Right renal pelvis (tissue), 4 donors: ENCODE measurements at regions not wholly inside any gene's neighbourhood (a gene's known extent, or its start where the extent isn't known, plus 50 kb on each side); places are given as distances from the start of the nearest gene placed in this dataset.

Experiments
- DNase-seq, 4 donors: peaks; one replicate each; pipeline ENCODE4 v3.0.0-alpha.2; 2013; ENCODE audit warnings: low read depth in 4 of 4, low spot score in 3 of 4, missing footprints in 1 of 4

DNA sequence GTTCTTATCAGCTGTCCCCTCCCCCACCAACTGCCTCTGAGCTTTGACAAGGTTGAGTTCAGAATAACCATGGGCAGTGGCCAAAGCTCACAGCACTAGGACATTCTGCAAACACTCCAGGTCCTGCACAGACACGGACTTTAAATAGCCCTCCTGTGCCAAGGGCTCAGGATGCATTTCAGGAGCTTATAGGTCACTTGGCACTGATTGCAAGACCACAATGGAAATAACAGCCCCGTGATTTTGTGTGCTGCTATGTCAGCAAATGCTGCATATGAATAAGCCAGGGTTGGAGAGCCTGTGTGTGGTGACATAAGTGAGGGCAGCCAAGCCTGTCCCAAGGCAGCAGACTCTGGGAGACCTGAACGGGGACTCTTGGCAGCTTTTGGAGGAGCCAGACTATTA, 150.7 kb downstream of the DMRT2 start:
- DNase-seq: no peak

GRCh38 chr9:1201262-1201661, 151.1 kb downstream of the DMRT2 start:
- DNase-seq: no peak

DNA sequence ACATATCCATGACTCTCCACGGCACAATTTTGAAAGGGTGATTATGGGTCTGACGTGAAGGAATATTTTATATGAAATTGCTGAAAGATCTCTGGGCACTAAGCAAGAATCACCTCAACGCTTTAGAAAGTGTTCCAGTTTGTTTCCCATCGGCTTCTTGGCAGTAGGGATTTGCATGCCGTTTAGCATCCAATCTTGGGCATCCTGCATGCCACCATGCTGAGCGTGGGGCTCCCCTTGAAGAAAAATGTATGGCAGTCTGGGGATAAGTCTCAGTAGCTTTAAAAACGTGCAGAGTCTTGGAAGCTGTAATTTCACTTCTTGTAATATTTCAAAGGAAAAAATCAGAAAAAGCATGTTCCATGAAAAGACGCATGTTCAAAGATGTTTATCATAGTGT, 151.7 kb downstream of the DMRT2 start:
- no peak for DNase-seq

GRCh38 chr9:1202512-1203280, 152.5 kb downstream of the DMRT2 start:
- no peak for DNase-seq

- DNase-seq: no peak
These were observed 157.5 kb downstream of the DMRT2 start for GRCh38 chr9:1207686-1208085.

DNA sequence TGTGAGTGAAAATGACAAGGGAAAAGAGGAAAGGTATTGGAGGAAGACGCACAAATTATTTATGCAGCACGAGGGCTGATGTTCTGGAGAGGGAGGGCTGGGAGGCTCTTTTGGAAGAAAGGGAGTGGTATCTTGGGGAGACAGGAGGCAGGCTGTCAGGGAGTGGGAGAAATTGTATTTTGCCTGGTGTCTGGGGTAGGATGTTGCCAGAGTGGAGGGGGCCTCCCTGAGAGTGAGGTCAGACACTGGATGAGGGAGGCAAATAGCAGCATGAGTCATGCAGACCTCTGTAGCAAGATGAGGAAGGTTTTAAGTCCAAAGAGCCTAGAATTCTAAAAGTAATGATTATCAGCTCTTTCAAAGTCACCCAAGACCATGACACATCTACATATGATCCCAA, 158.0 kb downstream of the DMRT2 start:
- DNase-seq: no peak

DNA sequence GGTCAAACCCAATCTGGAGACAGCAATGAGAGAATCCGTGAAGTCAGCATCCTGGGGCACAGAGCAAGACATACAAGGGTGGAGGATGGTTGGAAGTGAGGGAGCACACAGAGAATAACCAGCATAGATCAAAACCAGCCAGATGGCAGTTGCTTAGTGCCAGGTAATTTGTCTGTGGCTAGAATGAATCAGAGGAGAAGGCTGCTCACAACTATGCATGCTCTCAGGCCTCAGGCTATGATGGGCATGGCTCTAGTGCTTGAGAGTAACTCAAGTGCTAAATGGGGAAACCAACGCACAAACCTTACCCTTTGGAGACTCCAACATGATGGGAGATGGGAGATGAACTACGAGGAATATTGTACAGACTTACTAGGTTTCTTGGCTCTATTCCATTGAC, 160.8 kb downstream of the DMRT2 start:
- no peak for DNase-seq

DNA sequence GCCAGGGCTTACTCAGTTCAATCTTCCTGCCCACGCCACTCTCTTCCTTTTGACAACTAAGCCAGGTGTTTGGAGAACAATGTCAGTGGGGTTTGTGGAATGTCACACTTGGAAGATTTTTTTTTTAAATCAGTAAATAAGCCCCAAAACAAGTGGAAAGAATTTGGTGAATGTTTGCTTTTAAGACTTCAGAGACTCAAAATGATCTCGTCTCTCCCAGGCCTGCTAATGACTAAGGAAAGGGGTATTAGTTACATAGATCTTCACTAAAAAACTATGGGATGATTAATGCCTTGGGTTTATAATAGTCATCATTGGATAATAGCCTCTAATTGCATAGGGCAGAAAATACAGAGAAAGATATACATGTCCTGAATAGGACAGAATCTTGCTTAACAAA, 166.4 kb downstream of the DMRT2 start:
- DNase-seq: no peak

- DNase-seq: no peak
These were observed 166.9 kb downstream of the DMRT2 start for GRCh38 chr9:1217076-1217475.

DNA sequence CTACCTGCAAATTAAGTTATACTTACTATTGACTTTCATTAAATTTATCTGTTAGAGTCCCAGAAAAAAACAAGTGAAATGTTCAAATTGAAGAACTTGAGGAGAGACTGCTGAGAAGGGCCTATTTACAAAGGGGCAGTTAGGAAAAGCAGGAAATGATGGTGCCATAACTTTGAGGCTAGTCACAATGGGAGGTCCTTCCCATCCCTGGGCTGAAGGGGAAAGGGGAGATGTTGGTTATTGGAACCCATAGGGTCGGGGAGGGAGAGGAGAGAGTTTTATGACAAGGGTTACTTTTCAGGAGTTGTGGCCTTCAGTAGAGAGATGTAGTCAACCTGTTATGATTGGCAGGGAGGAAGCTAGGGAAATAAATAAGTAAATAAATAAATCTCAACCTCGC, 169.1 kb downstream of the DMRT2 start:
- DNase-seq: no peak

- no peak for DNase-seq
These were observed 171.1 kb downstream of the DMRT2 start for GRCh38 chr9:1221298-1221697.

DNA sequence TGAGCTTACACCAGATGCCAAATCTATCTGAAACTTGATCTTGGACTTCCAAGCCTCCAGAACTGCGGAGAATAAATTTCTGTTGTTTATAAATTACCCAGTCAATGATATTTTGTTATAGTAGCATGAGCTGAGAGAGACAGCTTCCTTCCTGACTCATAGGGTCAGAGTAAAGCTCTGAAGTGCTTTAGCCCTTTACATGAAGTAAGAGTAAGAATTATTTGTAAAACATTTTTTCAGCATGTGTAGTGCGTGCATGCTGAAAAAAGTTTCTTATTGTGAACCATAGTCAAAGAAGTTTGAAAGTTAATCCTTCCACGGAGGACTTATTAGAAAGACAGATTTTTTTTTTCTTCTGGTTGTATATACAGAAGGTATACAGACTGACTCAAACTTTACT, 172.4 kb downstream of the DMRT2 start:
- no peak for DNase-seq

DNA sequence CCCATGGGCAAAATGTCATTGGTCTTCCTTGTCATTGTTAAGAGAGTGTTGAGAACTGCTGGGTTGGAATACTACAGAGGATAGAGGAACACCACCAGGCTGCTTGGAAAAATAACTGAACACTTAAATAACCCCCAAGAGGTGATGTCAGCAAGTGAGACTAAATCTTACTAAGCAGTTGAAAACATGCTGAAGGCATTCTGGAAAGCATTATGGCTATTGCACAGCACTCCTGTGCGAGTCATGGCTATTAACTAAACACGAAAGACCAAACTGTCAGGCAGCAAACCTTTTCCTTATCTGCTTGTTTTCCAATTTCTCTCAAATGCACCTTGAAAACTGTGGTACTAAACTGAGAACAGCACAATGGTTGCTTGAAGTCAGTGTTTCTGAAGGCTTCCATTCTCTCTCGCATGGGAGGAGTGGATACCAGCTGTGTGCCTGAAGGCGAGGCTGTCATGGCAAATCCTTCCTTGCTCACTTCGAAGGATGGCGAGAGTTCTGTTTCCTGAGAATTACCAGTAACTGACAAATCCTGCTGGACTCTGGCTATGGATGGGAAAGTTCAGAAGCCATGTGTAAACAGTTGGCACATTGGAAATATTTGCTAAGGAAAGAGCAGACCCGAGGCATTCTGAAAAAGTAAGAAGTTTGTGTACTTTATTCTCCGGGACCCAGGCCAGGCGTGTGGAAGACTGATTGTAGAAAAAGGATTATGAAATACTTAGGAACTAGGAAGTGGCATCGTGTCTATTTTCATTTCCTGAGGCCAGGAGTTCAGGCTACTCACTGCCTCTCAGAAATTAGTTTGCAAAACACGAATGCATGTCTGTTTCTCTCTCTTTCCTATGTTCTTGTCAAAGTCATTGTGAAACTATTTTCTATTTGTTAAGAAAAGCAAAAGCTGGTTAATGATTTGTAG, 182.1 kb downstream of the DMRT2 start:
- DNase-seq: no peak

GRCh38 chr9:1233568-1233967, 183.4 kb downstream of the DMRT2 start:
- DNase-seq: no peak

GRCh38 chr9:1235650-1236049, 185.5 kb downstream of the DMRT2 start:
- DNase-seq: no peak

DNA sequence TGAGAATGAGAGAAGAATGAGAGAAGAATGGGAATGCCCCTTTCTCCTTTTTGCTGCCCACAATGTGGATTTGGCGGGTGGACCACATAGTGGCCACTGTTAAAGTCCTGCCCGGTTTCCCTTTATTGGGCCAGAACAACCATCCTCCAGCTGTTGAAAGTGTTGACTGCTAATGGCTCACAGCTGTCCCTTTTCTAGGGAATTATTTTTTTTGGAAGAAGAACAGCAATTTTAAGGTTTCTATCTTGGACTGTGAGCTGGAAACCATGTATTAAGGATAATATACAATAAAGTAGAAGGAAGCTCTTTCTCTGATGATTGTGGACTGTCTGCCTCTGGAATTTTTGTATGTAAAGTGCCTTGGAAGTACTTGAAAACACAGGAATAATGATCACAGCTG, 185.9 kb downstream of the DMRT2 start:
- no peak for DNase-seq

GRCh38 chr9:1238407-1238806, 188.2 kb downstream of the DMRT2 start:
- no peak for DNase-seq

DNA sequence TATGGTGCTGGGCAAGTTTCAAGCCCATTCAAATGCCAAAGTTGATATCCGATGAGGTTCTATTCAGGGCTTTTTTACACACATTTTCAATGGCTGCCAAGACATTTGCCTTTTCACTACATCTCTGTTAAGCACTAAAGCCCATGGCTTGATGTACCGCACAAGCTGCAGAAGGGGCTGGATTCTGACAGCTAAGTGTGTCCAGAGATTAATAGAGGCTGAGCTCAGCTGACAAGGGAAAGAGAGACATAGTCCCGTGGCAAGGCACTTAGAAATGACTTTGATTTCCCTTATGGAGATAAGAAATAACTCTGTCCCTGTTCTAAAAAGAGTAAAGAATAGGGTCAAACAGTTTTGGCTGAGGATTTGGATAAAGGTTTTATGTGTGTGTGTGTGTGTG, 198.6 kb downstream of the DMRT2 start:
- DNase-seq: no peak

GRCh38 chr9:1253064-1253979, 203.2 kb downstream of the DMRT2 start:
- DNase-seq: no peak

GRCh38 chr9:1254071-1254470, 203.9 kb downstream of the DMRT2 start:
- DNase-seq: no peak

DNA sequence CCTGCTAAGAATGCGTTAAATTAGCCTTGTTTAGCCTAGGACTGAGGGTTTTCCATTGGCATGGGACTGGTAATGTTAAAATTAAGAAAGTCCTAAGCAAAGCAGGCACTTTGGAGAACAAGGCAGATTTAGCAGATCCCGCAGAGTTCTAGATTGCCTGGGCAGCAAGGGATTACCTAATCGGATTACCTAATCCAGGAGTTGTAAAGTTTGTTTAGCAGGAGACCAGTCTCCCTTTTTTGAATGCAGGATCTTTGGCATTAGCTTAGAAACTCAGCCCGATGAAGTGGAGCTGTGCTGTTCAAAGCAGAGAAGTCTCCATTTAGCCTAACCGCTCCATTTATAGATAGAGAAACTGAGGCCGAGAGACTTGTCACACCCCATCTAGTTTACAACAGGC, 206.0 kb downstream of the DMRT2 start:
- DNase-seq: no peak
